GM12873 (cell line): ENCODE measurements at regions not wholly inside any gene's neighbourhood (a gene's known extent, or its start where the extent isn't known, plus 50 kb on each side); places are given as distances from the start of the nearest gene placed in this dataset.

ENCODE experiments used
- TF ChIP-seq, protein P1 (sequence below): IDR thresholded peaks from 2 replicates; pipeline ENCODE4 v1.5.1; 2012; ENCODE audit warnings: low read depth, mild to moderate bottlenecking, moderate library complexity, low read length, control low read depth; ENCODE audit not compliant: insufficient read depth; ENCODE audit errors: missing control alignments

DNA sequence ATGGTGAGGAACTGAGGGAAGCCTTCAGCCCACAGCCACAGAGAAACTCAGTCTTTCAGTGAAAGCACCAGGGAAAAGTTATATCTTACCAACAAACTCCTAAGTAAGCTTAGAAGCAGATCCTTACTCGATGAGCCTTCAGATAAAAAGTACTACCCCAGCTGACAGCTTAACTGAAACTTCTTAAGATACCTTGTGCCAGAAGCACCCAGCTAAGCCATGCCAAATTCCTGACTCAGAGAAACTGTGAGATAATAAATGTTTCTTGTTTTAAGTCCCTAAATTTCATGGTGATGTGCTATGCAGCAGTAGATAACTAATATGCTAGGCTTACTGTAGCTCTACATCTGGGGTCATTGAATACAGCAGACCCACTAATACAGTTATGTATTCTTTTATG, 2025.0 kb downstream of the LRRC4C start:
- TF ChIP-seq, protein P1, sequence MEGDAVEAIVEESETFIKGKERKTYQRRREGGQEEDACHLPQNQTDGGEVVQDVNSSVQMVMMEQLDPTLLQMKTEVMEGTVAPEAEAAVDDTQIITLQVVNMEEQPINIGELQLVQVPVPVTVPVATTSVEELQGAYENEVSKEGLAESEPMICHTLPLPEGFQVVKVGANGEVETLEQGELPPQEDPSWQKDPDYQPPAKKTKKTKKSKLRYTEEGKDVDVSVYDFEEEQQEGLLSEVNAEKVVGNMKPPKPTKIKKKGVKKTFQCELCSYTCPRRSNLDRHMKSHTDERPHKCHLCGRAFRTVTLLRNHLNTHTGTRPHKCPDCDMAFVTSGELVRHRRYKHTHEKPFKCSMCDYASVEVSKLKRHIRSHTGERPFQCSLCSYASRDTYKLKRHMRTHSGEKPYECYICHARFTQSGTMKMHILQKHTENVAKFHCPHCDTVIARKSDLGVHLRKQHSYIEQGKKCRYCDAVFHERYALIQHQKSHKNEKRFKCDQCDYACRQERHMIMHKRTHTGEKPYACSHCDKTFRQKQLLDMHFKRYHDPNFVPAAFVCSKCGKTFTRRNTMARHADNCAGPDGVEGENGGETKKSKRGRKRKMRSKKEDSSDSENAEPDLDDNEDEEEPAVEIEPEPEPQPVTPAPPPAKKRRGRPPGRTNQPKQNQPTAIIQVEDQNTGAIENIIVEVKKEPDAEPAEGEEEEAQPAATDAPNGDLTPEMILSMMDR = no peak

DNA sequence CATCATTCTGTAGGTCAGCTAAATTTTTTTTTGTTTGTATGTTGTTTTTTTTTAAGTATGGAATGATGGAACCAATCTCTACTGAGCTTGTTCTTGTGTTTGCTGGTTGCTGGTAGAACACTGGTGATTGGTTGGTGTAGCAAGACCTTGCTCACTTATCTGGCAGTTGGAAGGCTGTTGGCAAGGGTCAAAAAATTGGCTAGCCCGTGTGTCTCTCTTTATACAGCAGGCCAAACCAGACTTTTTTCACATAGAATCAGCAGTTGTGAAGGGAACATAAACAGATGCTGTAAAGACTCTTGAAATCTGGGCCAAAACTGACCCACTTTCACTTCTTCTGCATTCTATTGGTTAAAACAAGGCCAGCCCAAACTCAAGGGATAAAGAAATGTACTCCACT, 2026.5 kb downstream of the LRRC4C start:
- TF ChIP-seq, protein P1 = no peak

DNA sequence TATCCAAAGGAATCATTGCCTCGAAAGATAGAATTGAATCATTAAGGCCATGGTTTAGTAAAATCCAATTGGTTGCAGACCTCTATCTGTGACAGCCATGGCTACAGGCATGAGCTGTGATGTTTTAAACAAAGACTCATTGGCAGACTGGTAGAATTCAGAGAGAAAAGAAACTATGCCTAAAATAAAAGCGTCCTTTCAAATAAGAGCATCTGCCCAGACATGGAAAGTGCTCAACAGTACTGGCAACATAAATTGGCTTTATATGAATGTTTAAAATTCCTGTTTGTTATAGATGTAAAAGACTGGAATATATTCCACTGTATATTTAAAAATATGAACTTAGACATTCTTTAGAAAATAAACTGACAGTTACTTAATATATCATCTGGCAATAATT, 2034.2 kb downstream of the LRRC4C start:
- TF ChIP-seq, protein P1 = no peak

DNA sequence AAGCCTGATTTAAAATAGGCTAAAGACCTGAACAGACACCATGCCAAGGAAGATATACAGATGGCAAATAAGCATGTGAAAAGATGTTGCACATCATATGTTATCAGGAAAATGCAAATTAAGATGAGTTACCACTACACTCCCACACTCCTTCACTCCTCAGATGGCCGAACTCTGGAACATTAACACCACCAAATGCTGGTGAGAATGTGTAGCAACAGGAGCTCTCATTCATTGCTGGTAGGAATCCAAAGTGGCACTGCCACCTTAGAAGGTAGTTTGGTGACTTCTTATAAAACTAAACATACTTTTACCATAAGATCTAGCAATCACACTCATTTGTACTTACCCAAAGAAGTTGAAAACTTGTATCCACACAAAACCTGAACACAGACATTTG, 2047.3 kb downstream of the LRRC4C start:
- TF ChIP-seq, protein P1 = no peak

DNA sequence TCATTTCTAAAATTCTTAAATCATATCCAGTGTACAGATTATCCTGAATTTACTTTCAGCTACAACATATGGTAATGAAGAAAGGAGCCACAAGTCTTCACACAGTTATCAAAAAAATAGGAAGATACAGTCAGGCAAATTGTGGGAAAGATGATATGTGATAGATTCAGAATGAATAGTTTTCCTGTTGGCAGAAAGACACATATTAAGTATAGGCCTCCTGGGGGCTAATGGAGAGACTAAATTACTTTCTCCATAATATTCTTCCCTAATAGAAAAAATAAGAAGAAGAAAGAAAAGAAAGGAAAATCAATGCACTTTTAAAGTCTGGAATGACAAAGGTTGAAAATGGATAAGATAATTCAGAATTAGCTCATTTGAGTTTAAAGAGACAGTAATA, 2073.5 kb downstream of the LRRC4C start:
- TF ChIP-seq, protein P1 = no peak

DNA sequence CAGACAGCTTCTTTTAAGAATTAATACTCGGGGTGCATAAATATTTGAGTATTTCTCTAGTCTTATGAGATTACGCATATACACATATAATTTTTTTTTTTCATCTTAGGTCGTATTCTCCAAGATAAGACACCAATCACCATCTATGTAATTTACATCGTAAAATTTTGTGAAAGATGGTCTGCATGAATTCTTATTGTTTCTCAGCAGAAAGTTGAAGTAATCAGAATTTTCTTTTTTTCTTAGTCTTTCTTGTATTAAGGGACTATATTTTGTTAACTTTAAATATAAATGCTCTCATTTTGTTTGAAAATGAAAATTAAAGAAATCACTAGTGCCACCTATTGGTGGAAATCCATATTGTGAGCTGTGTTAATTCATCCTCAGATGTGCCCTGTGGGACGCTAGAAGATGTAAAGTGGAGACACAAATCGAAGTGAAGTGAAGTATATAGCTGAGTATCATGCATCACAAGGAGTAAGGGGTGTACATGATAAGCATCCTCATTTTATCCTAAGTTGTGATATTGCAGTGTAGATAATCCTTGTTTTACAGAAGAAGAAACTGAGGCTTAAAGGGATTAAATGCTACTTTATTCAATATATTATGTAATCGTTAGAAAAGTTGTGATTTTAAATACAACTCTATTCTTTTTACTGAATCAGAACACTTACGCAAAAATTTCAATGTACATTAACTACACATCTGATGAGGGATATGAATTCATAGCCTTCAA, 2084.3 kb downstream of the LRRC4C start:
- TF ChIP-seq, protein P1 = peak; percentile 44

DNA sequence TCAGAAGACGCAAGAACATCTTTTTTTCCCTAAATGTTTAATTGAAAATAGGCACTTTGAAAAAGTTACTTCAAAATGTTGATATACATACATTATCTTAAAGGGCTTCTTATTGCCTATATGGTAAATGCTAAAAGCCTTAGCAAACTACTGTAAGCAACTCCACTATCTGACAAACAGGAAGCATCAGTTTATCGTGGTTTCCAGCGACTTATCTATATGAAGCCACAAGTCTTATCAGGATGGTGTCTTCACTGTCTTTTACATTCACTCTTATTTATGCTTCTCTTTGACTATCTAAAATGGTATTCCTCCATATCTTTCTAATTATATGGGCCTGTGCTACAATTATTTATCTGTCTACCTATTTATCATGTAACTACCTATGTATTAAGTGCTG, 2091.9 kb downstream of the LRRC4C start:
- TF ChIP-seq, protein P1 = no peak
